HCEC 1CT (cell line): ENCODE measurements at regions not wholly inside any gene's neighbourhood (a gene's known extent, or its start where the extent isn't known, plus 50 kb on each side); places are given as distances from the start of the nearest gene placed in this dataset.

Experiments used
- DNase-seq: peaks from one replicate; pipeline ENCODE4 v3.0.0-alpha.2; 2017

GRCh38 chr6:169959136-169960002, 207.9 kb downstream of the ERMARD start:
- no peak for DNase-seq

GRCh38 chr6:169958510-169958909, 207.1 kb downstream of the ERMARD start:
- no peak for DNase-seq

GRCh38 chr6:169957351-169957963, 206.0 kb downstream of the ERMARD start:
- DNase-seq = no peak

- no peak for DNase-seq
Measured at GRCh38 chr6:169956580-169956979, 205.2 kb downstream of the ERMARD start.

- no peak for DNase-seq
Measured at GRCh38 chr6:169955731-169956437, 204.5 kb downstream of the ERMARD start.

GRCh38 chr6:169954977-169955376, 203.6 kb downstream of the ERMARD start:
- DNase-seq = no peak

- DNase-seq = no peak
Measured at GRCh38 chr6:169953686-169954085, 202.3 kb downstream of the ERMARD start.

GRCh38 chr6:169950558-169950957, 199.1 kb downstream of the ERMARD start:
- DNase-seq = no peak

- DNase-seq = no peak
Measured at GRCh38 chr6:169949511-169950097, 198.2 kb downstream of the ERMARD start.

- DNase-seq = no peak
Measured at GRCh38 chr6:169946971-169947370, 195.5 kb downstream of the ERMARD start.

GRCh38 chr6:169945117-169945516, 193.7 kb downstream of the ERMARD start:
- no peak for DNase-seq

- no peak for DNase-seq
Measured at GRCh38 chr6:169944415-169944814, 193.0 kb downstream of the ERMARD start.

GRCh38 chr6:169944061-169944337, 192.6 kb downstream of the ERMARD start:
- no peak for DNase-seq

GRCh38 chr6:169943241-169944060, 192.0 kb downstream of the ERMARD start:
- DNase-seq = no peak

- no peak for DNase-seq
Measured at GRCh38 chr6:169942173-169942572, 190.8 kb downstream of the ERMARD start.

GRCh38 chr6:169940481-169941271, 189.3 kb downstream of the ERMARD start:
- DNase-seq = no peak

- no peak for DNase-seq
Measured at GRCh38 chr6:169939554-169940164, 188.2 kb downstream of the ERMARD start.

GRCh38 chr6:169938731-169939130, 187.3 kb downstream of the ERMARD start:
- no peak for DNase-seq

GRCh38 chr6:169938262-169938701, 186.9 kb downstream of the ERMARD start:
- no peak for DNase-seq

GRCh38 chr6:169937389-169938261, 186.2 kb downstream of the ERMARD start:
- DNase-seq = no peak
